ENCODE measurements at regions not wholly inside any gene's neighbourhood (a gene's known extent, or its start where the extent isn't known, plus 50 kb on each side); places are given as distances from the start of the nearest gene placed in this dataset.
A peak's percentile ranks its signal among the peaks of the same experiment; 100 is the strongest.

DNA sequence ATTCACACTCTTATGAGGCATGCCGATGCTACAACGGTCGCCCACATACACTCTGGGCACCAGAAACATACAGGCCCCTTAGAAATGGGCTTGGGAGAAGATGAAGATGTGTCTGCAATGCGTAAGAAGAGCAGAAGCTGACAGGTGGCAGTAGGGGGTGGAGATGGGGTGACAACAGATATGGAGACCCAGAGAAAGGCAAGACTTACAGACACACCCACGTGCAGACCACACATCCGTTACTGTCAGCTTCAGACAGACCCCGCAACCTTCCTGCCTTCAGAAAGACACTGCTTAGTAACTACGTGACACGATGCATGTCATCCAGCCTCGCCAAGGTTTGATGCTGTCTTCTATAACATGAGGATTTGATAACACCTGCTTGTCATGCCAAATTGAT, 89.5 kb downstream of the ZFP36L2 start:
- Histone ChIP-seq H3K27ac (replicated peaks) (peak overlapping the region; percentile 98; the same call in 1 of the 2 replicates), H3K4me3 (replicated peaks; ENCODE audit: insufficient read depth, low read length) (no peak overlapping the region), H3K27me3 (ENCODE audit: insufficient read depth, poor library complexity, severe bottlenecking) (no peaks in the 10 kb centered on the region)
- no peak for TF ChIP-seq SPI1 (IDR thresholded peaks at IDR 0.05; ENCODE audit: borderline replicate concordance, low read depth)
- TF ChIP-seq, protein P1, sequence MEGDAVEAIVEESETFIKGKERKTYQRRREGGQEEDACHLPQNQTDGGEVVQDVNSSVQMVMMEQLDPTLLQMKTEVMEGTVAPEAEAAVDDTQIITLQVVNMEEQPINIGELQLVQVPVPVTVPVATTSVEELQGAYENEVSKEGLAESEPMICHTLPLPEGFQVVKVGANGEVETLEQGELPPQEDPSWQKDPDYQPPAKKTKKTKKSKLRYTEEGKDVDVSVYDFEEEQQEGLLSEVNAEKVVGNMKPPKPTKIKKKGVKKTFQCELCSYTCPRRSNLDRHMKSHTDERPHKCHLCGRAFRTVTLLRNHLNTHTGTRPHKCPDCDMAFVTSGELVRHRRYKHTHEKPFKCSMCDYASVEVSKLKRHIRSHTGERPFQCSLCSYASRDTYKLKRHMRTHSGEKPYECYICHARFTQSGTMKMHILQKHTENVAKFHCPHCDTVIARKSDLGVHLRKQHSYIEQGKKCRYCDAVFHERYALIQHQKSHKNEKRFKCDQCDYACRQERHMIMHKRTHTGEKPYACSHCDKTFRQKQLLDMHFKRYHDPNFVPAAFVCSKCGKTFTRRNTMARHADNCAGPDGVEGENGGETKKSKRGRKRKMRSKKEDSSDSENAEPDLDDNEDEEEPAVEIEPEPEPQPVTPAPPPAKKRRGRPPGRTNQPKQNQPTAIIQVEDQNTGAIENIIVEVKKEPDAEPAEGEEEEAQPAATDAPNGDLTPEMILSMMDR (IDR thresholded peaks at IDR 0.05; ENCODE audit: insufficient read depth, low read length) = no peak
- no peak for TF ChIP-seq POLR2AphosphoS5 (IDR thresholded peaks at IDR 0.05; ENCODE audit: low read depth)
- TF ChIP-seq, protein P2, sequence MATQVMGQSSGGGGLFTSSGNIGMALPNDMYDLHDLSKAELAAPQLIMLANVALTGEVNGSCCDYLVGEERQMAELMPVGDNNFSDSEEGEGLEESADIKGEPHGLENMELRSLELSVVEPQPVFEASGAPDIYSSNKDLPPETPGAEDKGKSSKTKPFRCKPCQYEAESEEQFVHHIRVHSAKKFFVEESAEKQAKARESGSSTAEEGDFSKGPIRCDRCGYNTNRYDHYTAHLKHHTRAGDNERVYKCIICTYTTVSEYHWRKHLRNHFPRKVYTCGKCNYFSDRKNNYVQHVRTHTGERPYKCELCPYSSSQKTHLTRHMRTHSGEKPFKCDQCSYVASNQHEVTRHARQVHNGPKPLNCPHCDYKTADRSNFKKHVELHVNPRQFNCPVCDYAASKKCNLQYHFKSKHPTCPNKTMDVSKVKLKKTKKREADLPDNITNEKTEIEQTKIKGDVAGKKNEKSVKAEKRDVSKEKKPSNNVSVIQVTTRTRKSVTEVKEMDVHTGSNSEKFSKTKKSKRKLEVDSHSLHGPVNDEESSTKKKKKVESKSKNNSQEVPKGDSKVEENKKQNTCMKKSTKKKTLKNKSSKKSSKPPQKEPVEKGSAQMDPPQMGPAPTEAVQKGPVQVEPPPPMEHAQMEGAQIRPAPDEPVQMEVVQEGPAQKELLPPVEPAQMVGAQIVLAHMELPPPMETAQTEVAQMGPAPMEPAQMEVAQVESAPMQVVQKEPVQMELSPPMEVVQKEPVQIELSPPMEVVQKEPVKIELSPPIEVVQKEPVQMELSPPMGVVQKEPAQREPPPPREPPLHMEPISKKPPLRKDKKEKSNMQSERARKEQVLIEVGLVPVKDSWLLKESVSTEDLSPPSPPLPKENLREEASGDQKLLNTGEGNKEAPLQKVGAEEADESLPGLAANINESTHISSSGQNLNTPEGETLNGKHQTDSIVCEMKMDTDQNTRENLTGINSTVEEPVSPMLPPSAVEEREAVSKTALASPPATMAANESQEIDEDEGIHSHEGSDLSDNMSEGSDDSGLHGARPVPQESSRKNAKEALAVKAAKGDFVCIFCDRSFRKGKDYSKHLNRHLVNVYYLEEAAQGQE (IDR thresholded peaks at IDR 0.05; ENCODE audit: insufficient replicate concordance, low read depth) = no peak
- TF ChIP-seq GABPA (IDR thresholded peaks at IDR 0.05; ENCODE audit: low read depth) = no peak
- DNase-seq (ENCODE audit: low read depth in 1 of 2, low spot score in 1 of 2) = no peak

DNA sequence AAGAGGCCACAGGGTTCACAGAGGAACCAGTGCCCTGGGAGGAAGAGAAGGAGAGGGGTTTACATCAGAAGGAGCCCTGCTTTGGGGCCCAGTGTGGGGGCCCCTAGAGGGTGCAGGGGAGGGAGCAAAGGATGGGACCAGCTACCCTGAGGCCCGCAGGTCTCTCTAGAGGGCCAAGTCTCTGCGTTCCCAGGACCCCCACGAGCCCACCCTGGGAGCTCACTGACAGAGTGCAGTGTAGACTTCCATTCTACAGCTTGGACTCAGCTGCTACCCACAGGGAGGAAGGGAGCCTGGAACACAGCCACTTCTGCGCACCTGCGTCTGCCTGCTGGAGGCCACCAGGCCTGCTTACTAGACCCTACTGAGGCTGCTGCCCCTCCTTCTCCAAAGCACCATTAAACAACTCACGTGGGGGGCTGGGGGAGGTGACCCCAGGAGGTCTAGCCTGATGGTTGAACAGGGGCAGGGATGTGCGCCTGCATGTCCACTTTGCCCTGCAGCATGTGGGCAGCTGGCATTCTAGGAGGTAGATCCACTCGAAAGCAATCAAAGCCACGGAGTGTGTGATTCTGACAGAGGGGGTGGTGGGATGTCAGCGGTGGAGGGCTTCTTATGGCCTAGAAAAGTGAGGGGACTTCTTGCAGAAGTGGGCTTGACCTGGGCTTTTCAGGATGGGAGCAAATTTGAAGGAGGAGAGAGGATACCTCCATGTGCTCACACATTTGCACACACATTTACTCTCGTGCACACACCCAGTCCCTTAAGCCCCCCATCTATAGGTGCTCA, 90.2 kb downstream of the ZFP36L2 start:
- Histone ChIP-seq H3K27ac (replicated peaks) (peak overlapping the region; percentile 98), H3K27me3 (ENCODE audit: insufficient read depth, poor library complexity, severe bottlenecking) (no peaks in the 10 kb centered on the region), H3K4me3 (replicated peaks; ENCODE audit: insufficient read depth, low read length) (no peak overlapping the region)
- TF ChIP-seq, protein P2 (IDR thresholded peaks at IDR 0.05; ENCODE audit: insufficient replicate concordance, low read depth) = no peak
- TF ChIP-seq POLR2AphosphoS5 (IDR thresholded peaks at IDR 0.05; ENCODE audit: low read depth) (no peak), SPI1 (IDR thresholded peaks at IDR 0.05; ENCODE audit: borderline replicate concordance, low read depth) (no peak; the same call in 1 of the 2 replicates), GABPA (IDR thresholded peaks at IDR 0.05; ENCODE audit: low read depth) (no peak)
- TF ChIP-seq, protein P1 (IDR thresholded peaks at IDR 0.05; ENCODE audit: insufficient read depth, low read length) = no peak
- DNase-seq (ENCODE audit: low read depth in 1 of 2, low spot score in 1 of 2) = peak in 1 of 2 experiments; percentile 51

DNA sequence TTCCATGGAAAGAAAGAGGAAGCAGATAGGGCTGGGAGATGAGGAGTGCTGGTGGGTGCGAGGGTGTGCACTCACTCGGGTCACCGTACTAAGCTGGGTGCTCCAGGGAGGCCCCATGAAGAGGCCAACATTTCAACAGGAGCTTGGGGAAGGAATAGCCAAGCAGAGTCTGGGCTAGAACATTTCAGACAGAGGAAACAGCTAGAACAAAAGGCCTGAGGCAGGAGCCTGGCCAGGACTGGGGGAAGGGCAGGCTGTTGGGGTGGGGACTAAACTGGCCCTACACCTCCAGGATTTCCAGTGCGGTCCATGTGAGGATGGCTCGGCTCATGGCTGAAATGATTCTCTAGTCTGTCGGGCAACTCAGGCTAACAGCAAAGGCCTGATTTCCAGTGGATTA, 90.8 kb downstream of the ZFP36L2 start:
- Histone ChIP-seq H3K27me3 (ENCODE audit: insufficient read depth, poor library complexity, severe bottlenecking) (no peaks in the 10 kb centered on the region), H3K4me3 (replicated peaks; ENCODE audit: insufficient read depth, low read length) (no peak overlapping the region), H3K27ac (replicated peaks) (peak overlapping the region; percentile 98)
- no peak for TF ChIP-seq GABPA (IDR thresholded peaks at IDR 0.05; ENCODE audit: low read depth)
- TF ChIP-seq, protein P2 (IDR thresholded peaks at IDR 0.05; ENCODE audit: insufficient replicate concordance, low read depth) = no peak
- no peak for TF ChIP-seq POLR2AphosphoS5 (IDR thresholded peaks at IDR 0.05; ENCODE audit: low read depth)
- TF ChIP-seq, protein P1 (IDR thresholded peaks at IDR 0.05; ENCODE audit: insufficient read depth, low read length) = no peak
- no peak for TF ChIP-seq SPI1 (IDR thresholded peaks at IDR 0.05; ENCODE audit: borderline replicate concordance, low read depth)
- DNase-seq (ENCODE audit: low read depth in 1 of 2, low spot score in 1 of 2) = peak in 1 of 2 experiments; percentile 45
